WERI-Rb-1 (cell line): ENCODE measurements at regions not wholly inside any gene's neighbourhood (a gene's known extent, or its start where the extent isn't known, plus 50 kb on each side); places are given as distances from the start of the nearest gene placed in this dataset.
A peak's percentile ranks its signal among the peaks of the same experiment; 100 is the strongest.

ENCODE experiments used
- DNase-seq: peaks from one replicate; pipeline ENCODE4 v3.0.0-alpha.2; 2020
- H3K27ac ChIP-seq: fragments of 250-450 bp; sonication (Bioruptor Pico); 2 replicates; pipeline ENCODE4 v1.5.1; 2020; ENCODE audit warnings: mild to moderate bottlenecking, moderate library complexity
- H3K27me3 ChIP-seq: fragments of 250-450 bp; sonication (Bioruptor Pico); 2 replicates; pipeline ENCODE4 v1.5.1; 2021; ENCODE audit warnings: mild to moderate bottlenecking, low read depth, moderate library complexity; ENCODE audit not compliant: insufficient read depth, severe bottlenecking
- H3K36me3 ChIP-seq: fragments of 250-450 bp; sonication (Bioruptor Pico); 2 replicates; pipeline ENCODE4 v1.5.1; 2020; ENCODE audit warnings: mild to moderate bottlenecking, moderate library complexity
- H3K4me3 ChIP-seq: 2 replicates; pipeline ENCODE4 v1.5.1; 2011; ENCODE audit warnings: low read depth, mild to moderate bottlenecking, control low read depth, low read length
- H3K9me3 ChIP-seq: fragments of 250-450 bp; sonication (Bioruptor Pico); 2 replicates; pipeline ENCODE4 v1.5.1; 2021; ENCODE audit warnings: mild to moderate bottlenecking, moderate library complexity; ENCODE audit not compliant: severe bottlenecking
- CTCF ChIP-seq: IDR thresholded peaks from 2 replicates; pipeline ENCODE4 v1.5.1; 2011; ENCODE audit warnings: low read depth, mild to moderate bottlenecking, control low read depth, inconsistent platforms, low read length

GRCh38 chr17:57174591-57174990 lies 81.7 kb upstream of the MSI2 start:
- no peak for DNase-seq
- no peak overlapping the region for H3K4me3 ChIP-seq
- no peak overlapping the region for H3K27ac ChIP-seq
- H3K9me3 ChIP-seq: no peaks in the 10 kb centered on the region
- H3K36me3 ChIP-seq: no peaks in the 10 kb centered on the region; the same call in 1 of the 2 replicates
- H3K27me3 ChIP-seq: no peaks in the 10 kb centered on the region
- TF ChIP-seq CTCF: no peak

DNA sequence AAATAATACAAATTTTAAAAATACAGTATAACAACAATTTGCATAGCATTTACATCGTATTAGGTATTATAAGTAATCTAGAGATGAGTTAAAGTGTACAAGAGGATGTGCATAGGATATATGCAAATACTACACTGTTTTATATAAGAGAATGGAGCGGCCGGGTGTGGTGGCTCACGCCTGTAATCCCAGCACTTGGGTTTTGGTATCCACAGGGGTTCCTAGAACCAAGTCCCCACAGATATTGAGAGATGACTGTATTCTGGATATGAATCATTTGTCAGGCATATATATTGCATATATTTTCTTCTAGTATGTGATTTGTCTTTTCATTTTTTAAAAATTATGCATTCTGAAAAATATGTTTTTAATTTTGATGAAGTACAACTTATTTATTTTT lies 77.5 kb upstream of the MSI2 start:
- Histone ChIP-seq H3K27ac (no peak overlapping the region), H3K9me3 (no peaks in the 10 kb centered on the region), H3K36me3 (no peaks in the 10 kb centered on the region; the same call in 1 of the 2 replicates), H3K4me3 (no peak overlapping the region), H3K27me3 (no peaks in the 10 kb centered on the region)
- no peak for TF ChIP-seq CTCF
- DNase-seq: no peak

- H3K27me3 ChIP-seq: no peaks in the 10 kb centered on the region
- no peaks in the 10 kb centered on the region for H3K9me3 ChIP-seq
- DNase-seq: no peak
- no peak for TF ChIP-seq CTCF
- no peaks in the 10 kb centered on the region for H3K36me3 ChIP-seq
- no peak overlapping the region for H3K4me3 ChIP-seq
- H3K27ac ChIP-seq: no peak overlapping the region
Observed at GRCh38 chr17:57182621-57183020, 73.7 kb upstream of the MSI2 start.

GRCh38 chr17:57186226-57187019 lies 69.9 kb upstream of the MSI2 start:
- Histone ChIP-seq H3K4me3 (no peak overlapping the region), H3K9me3 (no peaks in the 10 kb centered on the region), H3K27me3 (no peaks in the 10 kb centered on the region), H3K36me3 (no peaks in the 10 kb centered on the region), H3K27ac (peak overlapping the region; percentile 35)
- DNase-seq: peak; percentile 32
- TF ChIP-seq CTCF: no peak

GRCh38 chr17:57187391-57187790 lies 68.9 kb upstream of the MSI2 start:
- Histone ChIP-seq H3K27ac (no peak overlapping the region), H3K4me3 (no peak overlapping the region)
- TF ChIP-seq CTCF: no peak

More at GRCh38 chr17:57187391-57187790, 68.9 kb upstream of the MSI2 start:
- H3K9me3 ChIP-seq: no peaks in the 10 kb centered on the region
- no peak for DNase-seq
- H3K27me3 ChIP-seq: no peaks in the 10 kb centered on the region
- H3K36me3 ChIP-seq: no peaks in the 10 kb centered on the region
